GM23248 (cell line): ENCODE measurements at regions not wholly inside any gene's neighbourhood (a gene's known extent, or its start where the extent isn't known, plus 50 kb on each side); places are given as distances from the start of the nearest gene placed in this dataset.

Experiments used
- DNase-seq: peaks from one replicate; pipeline ENCODE4 v3.0.0-alpha.2; 2015
- H2AFZ ChIP-seq: fragments of 200-600 bp; sonication (generic); 2 replicates; pipeline ENCODE4 v1.6.1; 2016; ENCODE audit warnings: antibody characterized with exemption
- H3F3A ChIP-seq: fragments of 200-600 bp; sonication (generic); 2 replicates; pipeline ENCODE4 v1.6.1; 2016; ENCODE audit warnings: mild to moderate bottlenecking, antibody characterized with exemption, mixed run types; ENCODE audit not compliant: insufficient read depth
- H3K27ac ChIP-seq: fragments of 200-600 bp; sonication (generic); 2 replicates; pipeline ENCODE4 v1.5.1; 2016; ENCODE audit warnings: mild to moderate bottlenecking
- H3K27me3 ChIP-seq: fragments of 200-600 bp; sonication (generic); replicated peaks from 2 replicates; pipeline ENCODE4 v1.6.1; 2016; ENCODE audit warnings: mild to moderate bottlenecking; ENCODE audit not compliant: insufficient read depth
- H3K36me3 ChIP-seq: fragments of 200-600 bp; sonication (generic); 2 replicates; pipeline ENCODE4 v1.6.1; 2016; ENCODE audit warnings: low read depth, mild to moderate bottlenecking
- H3K4me1 ChIP-seq: fragments of 200-600 bp; sonication (generic); 2 replicates; pipeline ENCODE4 v1.6.1; 2016; ENCODE audit warnings: mild to moderate bottlenecking; ENCODE audit not compliant: insufficient read depth
- H3K4me2 ChIP-seq: fragments of 200-600 bp; sonication (generic); one replicate; pipeline ENCODE4 v1.6.1; 2016; ENCODE audit warnings: mild to moderate bottlenecking; ENCODE audit not compliant: unreplicated experiment
- H3K4me3 ChIP-seq: fragments of 200-600 bp; sonication (generic); 2 replicates; pipeline ENCODE4 v1.5.1; 2016; ENCODE audit warnings: mild to moderate bottlenecking
- H3K79me2 ChIP-seq: fragments of 200-600 bp; sonication (generic); 2 replicates; pipeline ENCODE4 v1.6.1; 2016; ENCODE audit warnings: mild to moderate bottlenecking; ENCODE audit not compliant: insufficient read depth
- H3K9ac ChIP-seq: fragments of 200-600 bp; sonication (generic); 2 replicates; pipeline ENCODE4 v1.6.1; 2016; ENCODE audit warnings: mild to moderate bottlenecking
- H3K9me2 ChIP-seq: fragments of 200-600 bp; sonication (generic); 2 replicates; pipeline ENCODE4 v1.6.1; 2016; ENCODE audit warnings: mixed run types, mild to moderate bottlenecking, moderate library complexity; ENCODE audit not compliant: insufficient read depth
- H3K9me3 ChIP-seq: fragments of 200-600 bp; sonication (generic); one replicate; pipeline ENCODE4 v1.6.1; 2017; ENCODE audit warnings: low read depth
- H4K20me1 ChIP-seq: fragments of 200-600 bp; sonication (generic); 2 replicates; pipeline ENCODE4 v1.6.0; 2016; ENCODE audit not compliant: insufficient read depth
- EZH2 ChIP-seq: fragments of 200-600 bp; sonication (generic); IDR thresholded peaks from 2 replicates; pipeline ENCODE4 v1.6.1; 2018; ENCODE audit warnings: antibody characterized with exemption, mild to moderate bottlenecking; ENCODE audit not compliant: insufficient read depth, poor library complexity, severe bottlenecking
- EZH2phosphoT487 ChIP-seq: fragments of 200-600 bp; sonication (generic); IDR thresholded peaks from 2 replicates; pipeline ENCODE4 v1.6.1; 2018; ENCODE audit warnings: antibody characterized with exemption, moderate library complexity, mild to moderate bottlenecking, low read depth; ENCODE audit not compliant: insufficient read depth
- WGBS, 2 experiments: methylation state at CpG; one replicate each; pipeline ENCODE4 v1.1.6; 2015 to 2017; ENCODE audit warnings: low lambda C conversion rate in 2 of 2, low coverage in 1 of 2; ENCODE audit errors: missing lambda C conversion rate in 2 of 2; 5-methylcytosine and 5-hydroxymethylcytosine counted together
- in situ Hi-C: fragments of 300-500 bp; cut with MboI; formaldehyde crosslinking; loops from 2 replicates; pipeline ENCODE4 v1.15.0; 2020

DNA sequence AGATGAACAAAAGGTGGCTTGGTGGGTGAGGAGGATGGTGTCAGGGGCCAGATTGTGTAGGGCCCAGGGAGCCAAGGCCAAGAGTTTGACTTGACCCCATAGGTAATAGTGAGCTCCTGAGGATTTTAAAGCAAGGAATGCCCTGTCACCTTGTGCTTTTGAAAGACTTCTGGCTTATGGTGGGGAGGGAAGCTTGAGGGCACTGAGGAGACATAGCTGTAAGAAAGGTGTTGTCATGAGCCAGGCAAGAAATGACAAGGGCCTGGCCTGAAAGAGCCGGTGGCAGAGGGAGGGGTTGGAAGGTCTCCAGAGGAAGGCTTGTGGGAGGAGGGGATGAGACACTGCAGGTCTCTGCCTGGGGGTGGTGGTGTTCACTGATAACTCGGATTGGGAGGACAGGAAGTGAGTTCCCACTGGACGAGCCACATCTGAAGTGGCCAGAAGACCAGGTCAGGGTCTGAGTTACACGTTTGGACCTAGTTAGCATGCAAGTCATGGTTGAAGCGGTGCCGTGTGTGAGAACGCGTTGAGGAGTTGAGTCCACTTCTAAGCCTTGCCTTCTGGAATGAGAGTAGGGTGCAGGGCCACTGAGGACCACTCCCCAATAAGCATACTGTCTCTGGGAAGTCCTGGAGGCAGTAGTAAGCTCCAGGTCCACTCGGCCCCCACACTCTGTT lies 64.3 kb downstream of the TET3 start:
- no peaks in the 10 kb centered on the region for H3K27me3 ChIP-seq
- no peaks in the 10 kb centered on the region for H3K9me2 ChIP-seq
- H3K36me3 ChIP-seq: no peaks in the 10 kb centered on the region
- in situ Hi-C loops: no loop called here
- no peak overlapping the region for H2AFZ ChIP-seq
- H3K9ac ChIP-seq: no peak overlapping the region
- H3F3A ChIP-seq: no peaks in the 10 kb centered on the region
- no peak for DNase-seq
- H4K20me1 ChIP-seq: peaks cover 9% of the 10 kb centered on the region; the same call in 1 of the 2 replicates
- no peaks in the 10 kb centered on the region for H3K9me3 ChIP-seq
- H3K27ac ChIP-seq: no peak overlapping the region
- WGBS, 2 experiments: 81 to 83% methylated on average over 9 of the region's 9 CpGs
- H3K4me2 ChIP-seq: no peak overlapping the region
- H3K79me2 ChIP-seq: peaks cover 16% of the 10 kb centered on the region; the same call in 1 of the 2 replicates
- TF ChIP-seq EZH2 (no peak), EZH2phosphoT487 (no peak)
- H3K4me1 ChIP-seq: 0 out of 2 replicates have a peak, but pooled peaks cover 4% of the 10 kb centered on the region
- H3K4me3 ChIP-seq: no peak overlapping the region

DNA sequence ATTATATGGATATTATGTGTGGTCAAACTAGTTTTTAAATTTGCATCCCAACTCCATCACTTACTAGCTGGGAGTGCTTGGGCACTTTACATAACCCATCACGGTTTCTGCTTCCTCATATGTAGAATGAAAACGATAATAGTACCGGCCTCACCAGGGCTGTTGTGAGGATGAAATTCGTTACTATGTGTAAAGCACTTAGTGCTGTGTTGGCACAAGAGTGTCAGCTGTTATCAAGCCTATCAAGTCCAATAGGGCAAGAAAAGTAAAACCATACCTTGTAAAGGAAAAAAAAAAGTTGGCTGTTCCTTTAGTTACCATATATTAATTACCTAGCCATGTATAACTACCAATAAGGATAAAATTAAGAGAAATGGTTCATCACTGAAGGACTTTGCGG lies 65.4 kb downstream of the TET3 start:
- in situ Hi-C loops: no loop called here
- 88 to 89% methylated on average over 5 of the region's 5 CpGs for WGBS, 2 experiments
- no peak overlapping the region for H3K27ac ChIP-seq
- no peak overlapping the region for H3K4me3 ChIP-seq
- H2AFZ ChIP-seq: no peak overlapping the region
- H4K20me1 ChIP-seq: peaks cover 6% of the 10 kb centered on the region; the same call in 1 of the 2 replicates
- no peaks in the 10 kb centered on the region for H3K27me3 ChIP-seq
- no peaks in the 10 kb centered on the region for H3K36me3 ChIP-seq
- TF ChIP-seq EZH2 (no peak), EZH2phosphoT487 (no peak)
- H3K9ac ChIP-seq: no peak overlapping the region
- 0 out of 2 replicates have a peak, but pooled peaks cover 4% of the 10 kb centered on the region for H3K4me1 ChIP-seq
- H3K9me3 ChIP-seq: no peaks in the 10 kb centered on the region
- peaks cover 6% of the 10 kb centered on the region; the same call in 1 of the 2 replicates for H3K79me2 ChIP-seq
- no peak for DNase-seq
- no peaks in the 10 kb centered on the region for H3K9me2 ChIP-seq
- no peaks in the 10 kb centered on the region for H3F3A ChIP-seq
- H3K4me2 ChIP-seq: no peak overlapping the region

DNA sequence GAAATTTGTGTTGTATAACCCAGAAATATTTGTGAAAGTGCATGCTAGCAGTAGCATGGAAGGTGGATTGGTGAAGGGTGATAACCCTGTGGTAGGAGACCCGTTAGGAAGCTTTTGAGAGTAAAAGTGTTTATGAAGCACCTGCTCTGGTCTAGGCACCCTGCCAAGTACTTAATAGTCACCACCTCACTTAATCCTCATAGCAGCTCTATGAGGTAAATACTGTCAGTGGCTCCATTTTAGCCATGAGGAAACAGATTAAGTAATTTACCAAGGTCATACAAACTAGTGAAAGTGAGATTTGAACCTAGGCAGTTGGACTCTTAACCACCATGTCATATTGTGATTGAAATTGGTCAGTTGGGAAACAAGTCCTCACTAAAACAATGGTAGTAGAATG lies 66.8 kb downstream of the TET3 start:
- Histone ChIP-seq H3K4me1 (no peaks in the 10 kb centered on the region), H3K79me2 (peaks cover 3% of the 10 kb centered on the region; the same call in 1 of the 2 replicates), H3F3A (no peaks in the 10 kb centered on the region), H3K9me3 (no peaks in the 10 kb centered on the region), H3K27ac (no peak overlapping the region), H3K4me2 (no peak overlapping the region), H3K9ac (no peak overlapping the region), H2AFZ (no peak overlapping the region), H3K36me3 (no peaks in the 10 kb centered on the region), H4K20me1 (no peaks in the 10 kb centered on the region), H3K27me3 (no peaks in the 10 kb centered on the region), H3K9me2 (no peaks in the 10 kb centered on the region), H3K4me3 (no peak overlapping the region)
- no peak for DNase-seq
- WGBS, 2 experiments: 95 to 100% methylated on average over 1 of the region's 1 CpG
- no peak for TF ChIP-seq EZH2phosphoT487
- no peak for TF ChIP-seq EZH2
- in situ Hi-C loops: no loop called here

DNA sequence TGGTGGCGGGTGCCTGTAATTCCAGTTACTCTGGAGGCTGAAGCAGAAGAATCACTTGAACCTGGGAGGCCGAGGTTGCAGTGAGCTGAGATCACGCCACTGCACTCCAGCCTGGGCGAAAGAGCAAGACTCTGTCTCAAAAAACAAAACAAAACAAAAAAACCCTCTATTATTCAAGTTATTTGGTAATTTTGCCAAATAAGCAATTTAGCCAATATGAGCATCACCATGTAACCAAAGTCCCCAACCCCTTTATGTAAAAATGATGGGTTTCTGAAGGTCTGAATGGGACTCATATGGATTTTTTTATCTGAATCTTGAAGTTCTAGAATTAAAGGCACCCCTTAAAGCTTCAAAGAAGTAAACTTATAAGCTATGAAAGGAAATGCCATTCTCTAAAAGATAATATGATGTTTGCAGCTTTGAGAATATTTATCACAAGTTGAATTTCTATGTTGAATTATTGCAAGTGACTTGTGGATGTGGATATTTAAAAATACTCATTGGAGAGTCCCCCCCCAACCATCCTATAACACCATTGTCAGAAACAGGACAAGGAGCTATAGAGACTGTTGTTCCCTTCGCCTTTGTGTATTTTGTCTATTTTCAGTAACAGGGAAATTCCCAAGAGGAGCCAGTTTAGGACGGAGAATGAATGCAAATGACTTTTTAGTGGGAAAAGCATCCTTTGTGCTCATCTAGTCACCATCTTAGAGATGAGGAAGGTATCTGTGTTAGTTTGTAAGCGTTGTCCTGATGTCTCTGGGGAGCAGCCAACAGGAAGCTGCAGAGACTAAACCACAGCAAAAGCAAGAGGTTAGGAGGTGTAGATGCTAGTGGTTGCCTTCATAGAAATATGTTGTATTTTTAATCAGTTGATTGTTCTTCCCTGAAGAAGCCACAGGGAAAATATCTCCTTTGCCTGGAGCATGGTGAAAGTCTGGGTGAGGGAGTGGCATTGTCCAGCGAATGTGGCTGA lies 68.3 kb downstream of the TET3 start:
- H3K4me3 ChIP-seq: no peak overlapping the region
- H3K27ac ChIP-seq: no peak overlapping the region
- no peaks in the 10 kb centered on the region for H3K4me1 ChIP-seq
- TF ChIP-seq EZH2phosphoT487 (no peak), EZH2 (no peak)
- no peak for DNase-seq
- in situ Hi-C loops: no loop called here
- no peak overlapping the region for H3K4me2 ChIP-seq
- H4K20me1 ChIP-seq: no peaks in the 10 kb centered on the region
- no peak overlapping the region for H2AFZ ChIP-seq
- H3K9me2 ChIP-seq: no peaks in the 10 kb centered on the region
- H3F3A ChIP-seq: no peaks in the 10 kb centered on the region
- H3K27me3 ChIP-seq: no peaks in the 10 kb centered on the region
- WGBS, 2 experiments: 95 to 96% methylated on average over 8 of the region's 8 CpGs
- H3K9me3 ChIP-seq: no peaks in the 10 kb centered on the region
- H3K36me3 ChIP-seq: no peaks in the 10 kb centered on the region
- H3K79me2 ChIP-seq: peaks cover 3% of the 10 kb centered on the region; the same call in 1 of the 2 replicates
- no peak overlapping the region for H3K9ac ChIP-seq
